K562 (cell line): ENCODE measurements at regions not wholly inside any gene's neighbourhood (a gene's known extent, or its start where the extent isn't known, plus 50 kb on each side); places are given as distances from the start of the nearest gene placed in this dataset.

ENCODE experiments used
- ATAC-seq: fragments of 200-7000 bp; cut with Tn5 transposase; 3 replicates; pipeline ENCODE4 v1.9.1; 2020; ENCODE audit warnings: moderate library complexity
- BruUV-seq: library from RNA; stranded (reverse); fragments of 400-500 nt; replicated peaks from 2 replicates; lab custom pipeline; 2021; lab: Mats Ljungman, UMichigan
- CTCF ChIA-PET: fragments of 300-600 bp; formaldehyde crosslinking; extraction: SDS; loops from one replicate; lab custom pipeline; 2021; ENCODE audit warnings: low intra/inter-chr PET ratio; lab: Yijun Ruan, JAX
- POLR2A ChIA-PET: fragments of 300-600, 350-650 bp; sonication (Branson Sonifier 250); formaldehyde crosslinking; extraction: SDS; loops from one replicate; lab custom pipeline; 2021; ENCODE audit warnings: antibody characterized with exemption, inconsistent platforms; lab: Yijun Ruan, JAX
- DNase-seq, 4 experiments: peaks; one replicate each; pipeline versions ENCODE4 v3.0.0 to v3.0.0-alpha.2; 2011 to 2018; ENCODE audit warnings: low spot score in 3 of 4, mixed read lengths in 3 of 4; ENCODE audit errors: extremely low read depth in 1 of 4
- FAIRE-seq: peaks from 2 replicates; lab custom pipeline; 2011; peaks lifted over from hg19 to GRCh38; lab: Jason Lieb, UNC
- H2AFZ ChIP-seq: 2 replicates; pipeline ENCODE4 v1.6.0; 2011; ENCODE audit warnings: low read depth, low read length, control low read depth, inconsistent platforms
- H3K27ac ChIP-seq: fragments of 200-600 bp; 3 replicates; pipeline ENCODE4 v1.8.0; 2011; ENCODE audit warnings: low read depth, mild to moderate bottlenecking, control low read depth, inconsistent platforms, low read length, moderate library complexity, mixed read lengths; ENCODE audit errors: extremely low read depth
- H3K27me3 ChIP-seq, 2 experiments: fragments of 300-600 bp in 1 of 2; 2 replicates in 1 of 2; 3 replicates in 1 of 2; pipeline versions ENCODE4 v1.6.0 to v1.8.0; 2011; ENCODE audit warnings: inconsistent platforms in 2 of 2, low read length in 2 of 2, mild to moderate bottlenecking in 1 of 2, mixed read lengths in 1 of 2, moderate library complexity in 1 of 2; ENCODE audit not compliant: control insufficient read depth in 2 of 2, insufficient read depth in 2 of 2
- H3K36me3 ChIP-seq: fragments of 300-600 bp; 3 replicates; pipeline ENCODE4 v1.8.0; 2011; ENCODE audit warnings: mild to moderate bottlenecking, low read length, inconsistent platforms; ENCODE audit not compliant: control insufficient read depth, insufficient read depth
- H3K4me1 ChIP-seq, 2 experiments: fragments of 200-600 bp in 1 of 2; replicated peaks in 1 of 2; 2 replicates in 1 of 2; 3 replicates in 1 of 2; pipeline versions ENCODE4 v1.5.1 to v1.8.0; 2011; ENCODE audit warnings: inconsistent platforms in 2 of 2, low read length in 2 of 2, mild to moderate bottlenecking in 1 of 2, mixed read lengths in 1 of 2, moderate library complexity in 1 of 2; ENCODE audit not compliant: control insufficient read depth in 2 of 2, insufficient read depth in 2 of 2
- H3K4me2 ChIP-seq: 2 replicates; pipeline ENCODE4 v1.6.1; 2011; ENCODE audit warnings: low read length, control low read depth, inconsistent platforms, mixed read lengths; ENCODE audit not compliant: insufficient read depth
- H3K4me3 ChIP-seq: fragments of 200-600 bp; sonication (generic), shearing (Covaris generic); 2 replicates; pipeline ENCODE4 v1.5.1; 2016; ENCODE audit warnings: control low read depth, inconsistent platforms
- H3K79me2 ChIP-seq: fragments of 200-600 bp; 3 replicates; pipeline ENCODE4 v1.8.0; 2011; ENCODE audit warnings: low read length, inconsistent platforms; ENCODE audit not compliant: control insufficient read depth, insufficient read depth
- H3K9ac ChIP-seq, 2 experiments: 2 replicates each; pipeline versions ENCODE4 v1.6.0 to v1.6.1; 2011; ENCODE audit warnings: low read depth in 2 of 2, low read length in 2 of 2, control low read depth in 1 of 2, inconsistent platforms in 1 of 2, mild to moderate bottlenecking in 1 of 2, mixed read lengths in 1 of 2; ENCODE audit not compliant: insufficient read depth in 1 of 2
- H3K9me1 ChIP-seq: one replicate; pipeline ENCODE4 v1.6.0; 2011; ENCODE audit warnings: inconsistent platforms, mild to moderate bottlenecking, low read length, moderate library complexity; ENCODE audit not compliant: control insufficient read depth, insufficient read depth
- H3K9me3 ChIP-seq: replicated peaks from 2 replicates; pipeline ENCODE4 v1.5.1; 2011; ENCODE audit warnings: low read depth, low read length, inconsistent platforms; ENCODE audit not compliant: control insufficient read depth, insufficient read depth
- H4K20me1 ChIP-seq: replicated peaks from 2 replicates; pipeline ENCODE4 v1.6.1; 2011; ENCODE audit warnings: low read length, inconsistent platforms, mixed read lengths; ENCODE audit not compliant: control insufficient read depth, insufficient read depth
- ASH1L ChIP-seq: fragments of 450-650 bp; IDR thresholded peaks from 2 replicates; pipeline ENCODE4 v1.6.1; 2018; ENCODE audit warnings: borderline replicate concordance, mild to moderate bottlenecking, low read depth; ENCODE audit not compliant: partially characterized antibody
- CAMTA2 ChIP-seq: fragments of 250-450 bp; sonication (Bioruptor Pico); conservative IDR thresholded peaks from 2 replicates; pipeline ENCODE4 v1.5.1; 2022
- ESRRB ChIP-seq: fragments of 250-450 bp; sonication (Bioruptor Pico); IDR thresholded peaks from 2 replicates; pipeline ENCODE4 v1.5.0; 2020; ENCODE audit warnings: mild to moderate bottlenecking, moderate library complexity, borderline replicate concordance
- HDGF ChIP-seq: fragments of 450-650 bp; IDR thresholded peaks from 2 replicates; pipeline ENCODE4 v1.6.1; 2016
- LEF1 ChIP-seq: fragments of 450-650 bp; IDR thresholded peaks from 2 replicates; pipeline ENCODE4 v1.6.1; 2016; ENCODE audit warnings: mild to moderate bottlenecking
- MTA2 ChIP-seq: fragments of 450-650 bp; IDR thresholded peaks from 2 replicates; pipeline ENCODE4 v1.6.1; 2016; ENCODE audit warnings: low read depth
- SMARCA5 ChIP-seq: fragments of 450-650 bp; IDR thresholded peaks from 2 replicates; pipeline ENCODE4 v1.6.1; 2016
- SMARCE1 ChIP-seq: fragments of 450-650 bp; IDR thresholded peaks from 2 replicates; pipeline ENCODE4 v1.7.1; 2016; ENCODE audit warnings: mild to moderate bottlenecking
- SNIP1 ChIP-seq: fragments of 450-650 bp; IDR thresholded peaks from 2 replicates; pipeline ENCODE4 v1.7.1; 2017; ENCODE audit warnings: low read depth, mild to moderate bottlenecking
- TAF15 ChIP-seq: fragments of 200-400 bp; formaldehyde crosslinking; IDR thresholded peaks from 2 replicates; pipeline ENCODE4 v1.6.1; 2017; ENCODE audit warnings: mild to moderate bottlenecking, low read depth, low read length, moderate library complexity
- THAP12 ChIP-seq: fragments of 250-450 bp; sonication (Bioruptor Pico); IDR thresholded peaks from 2 replicates; pipeline ENCODE4 v1.9.0; 2021; ENCODE audit warnings: mild to moderate bottlenecking, inconsistent platforms
- ZNF140 ChIP-seq: fragments of 250-450 bp; sonication (Bioruptor Pico); IDR thresholded peaks from 2 replicates; pipeline ENCODE4 v1.8.0; 2021; ENCODE audit warnings: moderate library complexity, mild to moderate bottlenecking, inconsistent platforms
- ZNF324 ChIP-seq: fragments of 250-450 bp; sonication (Bioruptor Pico); IDR thresholded peaks from 2 replicates; pipeline ENCODE4 v1.4.0; 2020; ENCODE audit warnings: mild to moderate bottlenecking
- WGBS: fragments of 100-300 bp; shearing (Covaris generic); methylation state at CpG from one replicate; pipeline ENCODE4 v1.1.6; 2016; ENCODE audit warnings: low coverage, mixed read lengths; ENCODE audit not compliant: insufficient coverage; ENCODE audit errors: missing lambda C conversion rate; 5-methylcytosine and 5-hydroxymethylcytosine counted together
- in situ Hi-C: fragments of 300-500 bp; cut with MboI; formaldehyde crosslinking; loops from 4 replicates; pipeline ENCODE4 v1.15.0; 2018; ENCODE audit warnings: inconsistent platforms, mixed read lengths
- intact Hi-C: fragments of 100-400 bp; cut with micrococcal nuclease; formaldehyde crosslinking; loops from 2 replicates; pipeline ENCODE4 v1.14.2; 2022

GRCh38 chr4:16952896-16953630 lies 54.6 kb upstream of the LDB2 start:
- CTCF ChIA-PET = no interaction called here

More at GRCh38 chr4:16952896-16953630, 54.6 kb upstream of the LDB2 start:
- H3K4me1 ChIP-seq = no peaks in the 10 kb centered on the region
- no peaks in the 10 kb centered on the region for H3K79me2 ChIP-seq
- H4K20me1 ChIP-seq = no peaks in the 10 kb centered on the region
- H3K9me1 ChIP-seq = no peaks in the 10 kb centered on the region
- no peak overlapping the region for H3K9ac ChIP-seq
- H3K4me2 ChIP-seq = no peak overlapping the region
- ATAC-seq = no peak
- POLR2A ChIA-PET = no interaction called here
- WGBS = 8% methylated on average over 1 of the region's 1 CpG
- no peak for DNase-seq
- intact Hi-C loops = no loop called here
- H3K36me3 ChIP-seq = no peaks in the 10 kb centered on the region
- in situ Hi-C loops = no loop called here
- no peak overlapping the region for H3K4me3 ChIP-seq
- H3K27ac ChIP-seq = no peak overlapping the region
- H3K27me3 ChIP-seq = no peaks in the 10 kb centered on the region
- no TSS peak for BruUV-seq
- no peak for TF ChIP-seq SNIP1
- TF ChIP-seq CAMTA2 = no peak
- TF ChIP-seq SMARCA5 = no peak
- no peak for TF ChIP-seq ZNF324
- no peak for TF ChIP-seq LEF1
- TF ChIP-seq SMARCE1 = no peak
- TF ChIP-seq ZNF140 (CRISPR knock-in tag) = no peak
- TF ChIP-seq TAF15 = no peak
- TF ChIP-seq ESRRB (CRISPR knock-in tag) = no peak
- no peak for TF ChIP-seq ASH1L
- TF ChIP-seq MTA2 = no peak
- no peak for TF ChIP-seq THAP12 (CRISPR knock-in tag)
- TF ChIP-seq HDGF = no peak
- TF ChIP-seq, all 486 proteins: peak for 0
- Histone ChIP-seq H3K9me3 (no peaks in the 10 kb centered on the region), H2AFZ (no peak overlapping the region)
- FAIRE-seq = no peak
